ENCODE measurements at regions not wholly inside any gene's neighbourhood (a gene's known extent, or its start where the extent isn't known, plus 50 kb on each side); places are given as distances from the start of the nearest gene placed in this dataset.

- TF ChIP-seq EP300 (IDR thresholded peaks at IDR 0.05) (no peak), POLR2AphosphoS5 (IDR thresholded peaks at IDR 0.05) (no peak), POLR2A (IDR thresholded peaks at IDR 0.05) (no peak)
- TF ChIP-seq, protein P1, sequence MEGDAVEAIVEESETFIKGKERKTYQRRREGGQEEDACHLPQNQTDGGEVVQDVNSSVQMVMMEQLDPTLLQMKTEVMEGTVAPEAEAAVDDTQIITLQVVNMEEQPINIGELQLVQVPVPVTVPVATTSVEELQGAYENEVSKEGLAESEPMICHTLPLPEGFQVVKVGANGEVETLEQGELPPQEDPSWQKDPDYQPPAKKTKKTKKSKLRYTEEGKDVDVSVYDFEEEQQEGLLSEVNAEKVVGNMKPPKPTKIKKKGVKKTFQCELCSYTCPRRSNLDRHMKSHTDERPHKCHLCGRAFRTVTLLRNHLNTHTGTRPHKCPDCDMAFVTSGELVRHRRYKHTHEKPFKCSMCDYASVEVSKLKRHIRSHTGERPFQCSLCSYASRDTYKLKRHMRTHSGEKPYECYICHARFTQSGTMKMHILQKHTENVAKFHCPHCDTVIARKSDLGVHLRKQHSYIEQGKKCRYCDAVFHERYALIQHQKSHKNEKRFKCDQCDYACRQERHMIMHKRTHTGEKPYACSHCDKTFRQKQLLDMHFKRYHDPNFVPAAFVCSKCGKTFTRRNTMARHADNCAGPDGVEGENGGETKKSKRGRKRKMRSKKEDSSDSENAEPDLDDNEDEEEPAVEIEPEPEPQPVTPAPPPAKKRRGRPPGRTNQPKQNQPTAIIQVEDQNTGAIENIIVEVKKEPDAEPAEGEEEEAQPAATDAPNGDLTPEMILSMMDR (IDR thresholded peaks at IDR 0.05) = no peak
These were observed 280.9 kb upstream of the FZD8 start for GRCh38 chr10:35922876-35923600.
